Vagina (tissue), 2 donors: ENCODE measurements at regions not wholly inside any gene's neighbourhood (a gene's known extent, or its start where the extent isn't known, plus 50 kb on each side); places are given as distances from the start of the nearest gene placed in this dataset.

Experiments
- POLR2A ChIP-seq, 2 donors: fragments of 450-650 bp; IDR thresholded peaks; one replicate each; pipeline ENCODE4 v1.6.1; 2017; ENCODE audit warnings: antibody characterized with exemption in 2 of 2, mild to moderate bottlenecking in 2 of 2, moderate library complexity in 2 of 2
- POLR2AphosphoS5 ChIP-seq, 2 donors: sonication (generic); formaldehyde crosslinking; IDR thresholded peaks; one replicate each; pipeline ENCODE4 v1.9.0; 2017; ENCODE audit warnings: antibody characterized with exemption in 2 of 2, mild to moderate bottlenecking in 2 of 2, low read depth in 1 of 2; ENCODE audit not compliant: insufficient read depth in 1 of 2
- TF ChIP-seq, protein P1 (sequence below), 3 experiments: fragments of 450-650 bp in 2 of 3; fragments of 200-600 bp in 1 of 3; sonication (generic) in 1 of 3; IDR thresholded peaks; one replicate each; pipeline ENCODE4 v1.5.1; 2017 to 2019; ENCODE audit warnings: antibody characterized with exemption in 3 of 3, mild to moderate bottlenecking in 2 of 3, moderate library complexity in 2 of 3

DNA sequence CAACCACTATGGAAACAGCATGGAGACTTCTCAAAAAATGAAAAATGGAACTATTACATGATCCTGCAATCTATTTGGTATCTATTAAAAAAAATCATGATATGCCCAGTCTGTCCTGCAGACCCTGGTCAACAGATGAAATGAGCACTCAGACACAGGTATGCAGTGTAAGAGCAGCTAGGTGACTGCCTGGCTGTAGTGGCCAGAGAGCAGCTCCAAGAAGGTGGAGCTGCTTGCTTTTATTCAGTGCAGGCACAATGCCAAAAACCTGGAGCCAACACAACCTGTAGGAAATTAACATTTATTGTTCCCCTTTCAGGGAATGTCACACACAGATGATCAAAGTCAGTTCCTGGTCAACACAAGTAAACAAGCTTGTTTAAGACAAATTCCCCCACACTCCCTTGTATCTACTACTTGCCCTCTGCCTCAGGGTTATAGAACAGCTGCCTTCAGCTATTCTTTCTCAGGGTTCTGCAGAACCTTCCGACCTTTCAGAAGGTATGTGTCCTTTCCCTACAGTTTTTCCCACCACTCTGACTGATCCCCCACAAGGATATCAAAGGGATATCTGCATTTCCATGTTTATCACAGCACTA lies 933.7 kb upstream of the SLITRK5 start:
- TF ChIP-seq, protein P1, sequence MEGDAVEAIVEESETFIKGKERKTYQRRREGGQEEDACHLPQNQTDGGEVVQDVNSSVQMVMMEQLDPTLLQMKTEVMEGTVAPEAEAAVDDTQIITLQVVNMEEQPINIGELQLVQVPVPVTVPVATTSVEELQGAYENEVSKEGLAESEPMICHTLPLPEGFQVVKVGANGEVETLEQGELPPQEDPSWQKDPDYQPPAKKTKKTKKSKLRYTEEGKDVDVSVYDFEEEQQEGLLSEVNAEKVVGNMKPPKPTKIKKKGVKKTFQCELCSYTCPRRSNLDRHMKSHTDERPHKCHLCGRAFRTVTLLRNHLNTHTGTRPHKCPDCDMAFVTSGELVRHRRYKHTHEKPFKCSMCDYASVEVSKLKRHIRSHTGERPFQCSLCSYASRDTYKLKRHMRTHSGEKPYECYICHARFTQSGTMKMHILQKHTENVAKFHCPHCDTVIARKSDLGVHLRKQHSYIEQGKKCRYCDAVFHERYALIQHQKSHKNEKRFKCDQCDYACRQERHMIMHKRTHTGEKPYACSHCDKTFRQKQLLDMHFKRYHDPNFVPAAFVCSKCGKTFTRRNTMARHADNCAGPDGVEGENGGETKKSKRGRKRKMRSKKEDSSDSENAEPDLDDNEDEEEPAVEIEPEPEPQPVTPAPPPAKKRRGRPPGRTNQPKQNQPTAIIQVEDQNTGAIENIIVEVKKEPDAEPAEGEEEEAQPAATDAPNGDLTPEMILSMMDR (IDR thresholded peaks at IDR 0.05), result no peak
- no peak for TF ChIP-seq POLR2AphosphoS5 (IDR thresholded peaks at IDR 0.05; ENCODE audit: insufficient read depth in 1 of 2, low read depth in 1 of 2)
- TF ChIP-seq POLR2A (IDR thresholded peaks at IDR 0.05), result no peak
